Left kidney (tissue), 1 donor: ENCODE measurements at regions not wholly inside any gene's neighbourhood (a gene's known extent, or its start where the extent isn't known, plus 50 kb on each side); places are given as distances from the start of the nearest gene placed in this dataset.

Source experiments
- DNase-seq: peaks from one replicate; pipeline ENCODE4 v3.0.0-alpha.2; 2013

DNA sequence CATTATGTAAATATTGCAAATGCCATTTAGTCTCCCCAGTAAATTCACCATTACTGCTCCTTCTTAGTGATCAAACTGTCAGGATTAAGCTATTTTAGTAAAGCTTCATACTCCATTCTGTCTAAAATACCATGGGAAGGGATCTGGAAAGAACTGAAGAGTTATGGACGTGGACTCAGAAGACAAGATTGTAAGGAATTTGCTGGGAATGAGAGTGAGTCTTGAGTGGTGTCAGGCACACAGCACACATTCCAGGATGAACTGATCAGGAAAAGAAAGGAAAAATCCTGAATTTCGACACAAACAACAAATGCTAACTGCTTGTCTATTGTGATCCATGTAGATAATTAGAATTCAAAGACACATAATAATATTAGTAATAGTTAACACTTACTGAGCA, 311.0 kb downstream of the CENPC start:
- no peak for DNase-seq

DNA sequence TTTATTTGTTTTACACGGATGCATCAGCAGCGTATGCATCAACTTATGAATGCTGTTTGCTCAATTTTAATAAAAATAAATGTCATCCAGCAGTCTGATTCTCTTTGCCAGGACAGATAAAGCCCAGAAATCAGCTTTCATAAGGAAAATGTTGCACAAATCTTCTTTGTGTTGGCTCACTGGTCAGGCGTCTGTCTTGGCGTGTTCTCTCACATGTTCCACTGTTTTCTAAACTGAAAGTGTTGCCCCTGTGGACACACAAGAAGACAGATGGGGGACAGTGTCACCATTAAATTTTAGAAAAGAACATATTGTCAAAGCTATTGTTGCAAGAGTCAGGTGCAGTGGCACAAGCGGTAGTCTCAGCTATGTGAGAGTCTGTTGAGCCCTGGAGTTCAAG, 316.2 kb downstream of the CENPC start:
- no peak for DNase-seq

DNA sequence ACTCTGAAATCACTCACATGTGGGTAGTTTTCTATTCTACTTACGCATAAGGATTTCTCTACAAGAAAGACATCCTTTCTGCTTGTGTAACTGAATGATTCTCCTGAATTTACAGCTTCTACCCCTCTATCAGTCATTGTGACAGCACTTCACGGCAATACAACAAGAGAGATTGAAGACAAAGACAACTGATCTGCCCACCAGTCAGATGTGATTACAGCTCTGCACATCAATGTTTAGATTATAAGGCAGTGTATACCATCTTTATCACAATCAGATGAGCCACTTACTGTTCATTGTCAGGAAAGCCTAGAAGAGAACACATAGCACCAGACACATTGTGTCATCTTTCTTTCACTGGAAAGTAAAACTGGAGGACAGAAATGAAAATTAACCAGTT, 324.4 kb downstream of the CENPC start:
- no peak for DNase-seq

DNA sequence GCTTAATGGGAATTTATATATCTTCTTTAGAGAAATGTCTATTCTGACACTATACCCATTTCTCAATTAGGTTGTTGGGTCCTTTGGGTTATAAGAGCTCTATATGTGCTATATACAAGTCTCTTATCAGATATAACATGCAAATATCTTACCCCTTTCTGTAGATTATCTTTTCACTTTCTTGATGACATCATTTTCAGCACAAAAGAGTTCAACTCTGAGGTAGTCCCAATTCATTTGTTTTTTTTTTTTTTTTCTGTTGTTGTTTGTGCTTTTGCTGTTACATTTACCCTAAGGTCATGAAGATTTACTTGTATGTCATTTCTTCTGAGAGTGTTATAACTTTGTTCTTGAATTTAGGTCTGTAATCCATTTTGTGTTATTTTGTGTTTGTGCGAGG, 326.4 kb downstream of the CENPC start:
- no peak for DNase-seq

DNA sequence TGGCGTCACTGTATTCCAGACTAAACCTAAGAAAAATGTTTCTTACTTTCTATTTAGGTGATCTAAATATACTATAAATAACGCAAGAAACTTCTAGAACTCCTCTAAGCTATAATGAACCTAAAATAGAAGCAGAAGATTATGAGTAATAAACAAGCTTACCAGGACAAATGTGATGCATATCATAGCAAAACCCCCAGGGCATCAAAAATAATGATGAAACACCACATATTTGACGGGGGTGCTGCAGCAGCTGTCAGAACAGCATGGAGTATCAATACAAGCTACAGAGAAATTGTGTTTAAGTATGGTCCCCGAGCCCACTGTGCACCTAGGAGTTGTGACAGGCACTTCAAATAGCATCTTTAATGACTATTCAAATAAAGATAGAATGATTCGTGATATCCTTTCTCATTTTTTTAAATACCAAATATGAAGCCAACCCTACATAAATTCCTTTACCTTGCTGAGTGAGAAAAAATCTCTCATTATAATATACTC, 337.3 kb downstream of the CENPC start:
- DNase-seq: no peak

DNA sequence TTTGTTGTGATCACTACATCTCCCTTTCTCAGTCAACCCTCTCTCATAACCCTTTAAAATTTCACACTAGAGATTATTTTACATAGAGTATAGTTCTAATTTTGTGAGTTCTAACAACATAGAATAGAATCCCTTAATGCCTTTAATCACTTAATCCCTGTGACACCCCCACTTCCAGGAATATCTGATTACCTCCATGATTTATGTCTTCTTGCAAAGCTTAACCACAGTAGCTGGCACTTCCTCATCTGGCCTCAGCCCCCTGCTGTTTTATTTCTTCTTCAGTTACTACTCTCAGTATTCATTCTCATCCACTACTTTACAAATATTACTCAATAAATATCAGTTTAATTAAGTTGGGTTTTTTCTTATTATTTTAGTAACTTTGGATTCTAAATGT, 340.9 kb downstream of the CENPC start:
- peak; percentile 24 for DNase-seq

DNA sequence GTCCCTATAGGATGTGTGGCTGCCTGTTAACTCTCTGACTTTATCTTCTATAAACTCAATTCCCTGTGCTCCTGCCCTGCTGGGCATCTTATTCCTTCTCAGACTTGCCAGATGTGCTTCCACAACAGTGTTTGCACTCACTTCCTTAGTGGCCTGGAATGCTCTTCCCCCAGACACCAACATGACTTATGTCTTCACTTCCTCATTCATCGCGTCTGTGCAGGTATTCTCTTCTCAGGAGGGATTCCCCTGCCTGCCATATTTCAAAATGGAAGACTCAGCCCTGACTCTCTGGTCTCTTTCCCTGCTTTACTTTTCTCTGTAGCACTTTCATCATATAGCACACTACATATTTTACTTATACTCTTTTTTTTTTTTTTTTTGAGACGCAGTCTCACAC, 344.0 kb downstream of the CENPC start:
- no peak for DNase-seq

DNA sequence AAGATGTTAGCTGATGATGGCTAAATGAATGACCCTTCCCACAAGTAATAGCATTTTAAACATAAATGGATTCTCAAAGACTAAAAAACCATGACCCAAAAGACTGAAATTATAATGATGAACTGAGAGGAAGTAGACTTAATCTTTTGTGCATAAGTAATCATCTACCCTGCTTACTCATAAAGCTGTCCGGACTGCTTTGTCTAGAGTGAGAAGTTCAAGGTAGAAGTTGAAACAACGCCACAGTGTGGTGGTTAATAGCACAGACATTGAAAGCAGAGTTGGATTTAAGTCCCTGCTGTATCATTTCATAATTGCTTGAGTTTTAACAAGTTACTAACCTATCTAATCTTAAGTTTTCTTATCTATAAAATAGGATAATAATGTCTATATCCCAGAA, 346.6 kb downstream of the CENPC start:
- DNase-seq: peak; percentile 50

DNA sequence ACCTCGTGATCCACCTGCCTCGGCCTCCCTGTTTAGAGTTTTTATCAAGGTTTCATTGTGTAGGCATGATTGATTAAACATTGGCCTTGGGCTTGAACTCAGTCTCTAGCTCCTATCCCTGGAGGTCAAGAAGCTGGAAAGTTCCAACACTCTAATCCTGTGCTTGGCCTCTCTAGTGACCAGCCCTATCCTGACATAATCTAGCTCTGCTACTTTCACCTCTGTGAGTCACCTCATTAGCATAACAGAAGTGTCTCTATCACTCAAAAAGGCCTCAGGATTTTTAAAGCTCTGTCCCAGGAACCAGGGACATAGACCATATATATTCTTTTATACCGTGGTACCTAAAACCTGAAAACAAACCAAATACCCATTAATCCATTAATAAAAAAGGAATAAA, 377.5 kb downstream of the CENPC start:
- DNase-seq: no peak

DNA sequence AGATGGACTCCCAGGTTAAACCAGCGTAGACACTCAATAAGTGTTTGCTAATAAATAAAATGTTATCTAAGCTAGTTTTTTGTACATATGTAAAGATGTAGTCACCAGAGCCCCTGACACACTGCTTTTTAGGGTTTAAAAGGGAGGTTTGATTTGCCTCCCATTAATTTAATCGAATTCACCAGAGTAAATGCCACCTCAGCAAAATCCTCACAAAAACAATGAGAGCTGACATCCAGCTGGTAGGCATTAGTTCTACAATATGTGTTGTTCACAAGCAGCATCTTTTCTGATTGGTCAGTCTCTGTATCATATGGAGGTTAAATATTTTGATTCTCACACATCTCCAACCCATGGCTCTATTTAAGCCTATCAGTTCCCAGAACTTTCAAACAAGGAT, 382.6 kb downstream of the CENPC start:
- no peak for DNase-seq

DNA sequence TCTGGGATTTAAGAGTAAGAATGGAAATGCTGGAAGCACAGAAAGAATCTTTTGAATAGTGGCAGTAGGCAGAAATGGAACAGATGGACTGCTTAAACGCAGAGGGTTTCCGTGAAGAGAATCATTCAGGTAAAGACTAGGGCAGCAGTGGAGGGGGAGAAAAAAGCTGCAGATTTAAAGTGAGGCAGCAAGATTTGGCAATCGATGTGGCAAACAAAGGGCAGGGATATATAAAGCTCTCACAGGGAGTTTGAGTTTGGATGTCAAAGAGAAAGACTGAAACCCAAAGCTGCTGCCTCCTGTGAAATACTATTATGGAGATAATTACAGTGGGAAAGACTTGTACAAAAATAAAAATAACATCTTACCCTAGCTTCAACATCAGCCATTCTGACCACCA, 384.0 kb downstream of the CENPC start:
- DNase-seq: no peak

DNA sequence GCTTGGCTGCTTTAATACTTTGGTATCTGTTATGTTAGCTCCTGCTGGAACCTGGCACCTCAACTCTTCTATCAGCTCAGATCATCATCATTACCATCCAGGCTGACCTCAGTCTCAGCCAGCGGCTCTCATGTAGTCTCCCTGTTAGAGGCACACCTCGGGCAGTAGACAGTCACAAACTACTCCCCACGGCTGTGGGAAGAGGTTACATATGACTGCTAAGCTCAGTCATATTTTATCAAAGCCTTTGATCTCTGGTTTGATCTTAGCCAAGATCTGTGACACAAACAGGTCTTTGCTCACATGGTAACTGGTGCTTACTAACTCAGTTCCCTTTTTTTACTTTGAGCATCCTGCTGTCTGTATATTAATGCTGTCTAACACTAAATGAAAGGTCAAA, 384.9 kb downstream of the CENPC start:
- DNase-seq: no peak

DNA sequence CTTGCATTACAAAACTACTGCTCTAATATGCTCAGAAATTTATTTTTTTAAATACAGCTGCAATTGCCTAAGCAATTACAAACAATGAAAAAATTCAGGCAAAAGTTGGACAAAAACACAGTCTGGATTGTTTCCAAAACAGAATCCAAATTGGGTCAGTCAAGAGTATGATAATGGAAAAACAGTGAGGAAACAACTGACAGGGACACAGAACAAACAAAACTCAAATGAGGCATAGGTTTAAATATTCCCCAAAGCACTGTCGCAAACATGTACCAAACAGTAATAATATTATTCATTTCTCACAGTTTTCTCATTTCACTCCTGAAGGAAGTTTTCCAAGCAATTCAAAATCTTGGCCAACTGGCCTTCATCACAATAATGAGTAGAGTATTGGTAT, 386.6 kb downstream of the CENPC start:
- DNase-seq: no peak

DNA sequence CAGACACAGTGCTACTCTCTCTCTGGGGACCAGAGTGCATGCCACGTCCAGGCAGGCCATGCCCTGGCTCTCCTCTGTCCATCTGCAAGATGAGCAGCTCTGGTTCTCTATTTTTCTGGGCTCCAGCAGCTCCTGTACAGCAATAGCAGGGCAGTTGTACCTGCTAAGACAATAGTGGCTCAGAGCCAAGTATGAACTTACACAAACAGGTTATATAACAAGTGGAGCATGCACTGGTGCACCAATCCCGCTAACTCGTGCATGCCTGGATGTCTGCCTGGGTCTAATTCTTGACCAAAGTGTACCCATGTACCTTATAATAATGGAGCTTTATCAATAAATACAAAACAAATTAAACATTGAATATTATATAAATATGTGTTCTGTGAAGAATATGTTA, 392.3 kb downstream of the CENPC start:
- DNase-seq: no peak

DNA sequence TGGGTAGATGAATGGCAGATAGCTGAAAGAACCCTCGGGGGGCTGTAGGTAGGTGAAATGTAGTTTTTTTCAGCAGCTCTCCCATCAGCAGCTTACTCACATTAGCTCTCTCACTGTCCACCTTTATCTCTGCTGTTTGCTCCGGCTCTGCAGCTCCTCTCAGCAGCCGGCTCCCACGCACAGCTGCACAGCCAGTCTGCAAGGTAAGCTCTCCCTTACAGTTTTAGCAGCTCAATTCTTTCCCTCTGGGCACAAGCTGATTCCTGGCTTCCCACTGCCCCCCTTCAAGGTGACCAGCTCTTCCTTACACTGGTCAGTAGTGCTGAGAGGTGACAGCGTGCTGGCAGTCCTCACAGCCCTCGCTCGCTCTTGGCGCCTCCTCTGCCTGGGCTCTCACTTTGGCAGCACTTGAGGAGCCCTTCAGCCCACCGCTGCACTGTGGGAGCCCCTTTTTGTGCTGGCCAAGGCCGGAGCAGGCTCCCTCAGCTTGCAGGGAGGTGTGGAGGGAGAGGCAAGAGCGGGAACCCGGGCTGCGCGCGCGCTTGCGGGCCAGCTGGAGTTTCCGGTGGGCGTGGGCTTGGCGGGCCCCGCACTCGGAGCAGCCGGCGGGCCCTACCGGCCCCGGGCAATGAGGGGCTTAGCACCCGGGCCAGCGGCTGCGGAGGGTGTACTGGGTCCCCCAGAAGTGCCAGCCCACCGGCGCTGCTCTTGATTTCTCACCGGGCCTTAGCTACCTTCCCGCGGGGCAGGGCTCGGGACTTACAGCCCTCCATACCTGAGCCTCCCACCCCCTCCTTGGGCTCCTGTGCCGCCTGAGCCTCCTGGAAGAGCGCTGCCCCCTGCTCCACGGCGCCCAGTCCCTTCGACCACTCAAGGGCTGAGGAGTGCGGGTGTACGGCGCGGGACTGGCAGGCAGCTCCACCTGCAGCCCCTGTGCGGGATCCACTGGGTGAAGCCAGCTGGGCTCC, 393.6 kb downstream of the CENPC start:
- peak; percentile 41 for DNase-seq

DNA sequence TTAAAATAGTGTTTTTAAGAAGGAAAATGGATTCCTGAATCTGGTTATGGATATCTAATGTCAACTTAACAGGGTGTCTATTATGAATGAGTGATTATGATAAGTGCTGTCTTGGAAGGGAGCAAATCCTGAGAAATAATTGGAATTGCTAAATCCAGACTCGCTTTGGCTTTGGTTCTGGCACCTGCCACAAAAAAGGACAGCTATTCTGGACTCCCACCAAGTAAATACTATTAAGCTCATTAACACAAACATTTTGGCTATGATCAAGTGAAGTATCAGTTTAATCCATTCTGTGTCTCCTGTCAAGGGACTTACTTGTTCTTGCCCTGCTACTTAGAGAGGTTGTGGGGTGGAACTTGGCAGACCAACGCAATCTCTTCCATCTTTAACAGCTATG, 403.7 kb downstream of the CENPC start:
- no peak for DNase-seq

DNA sequence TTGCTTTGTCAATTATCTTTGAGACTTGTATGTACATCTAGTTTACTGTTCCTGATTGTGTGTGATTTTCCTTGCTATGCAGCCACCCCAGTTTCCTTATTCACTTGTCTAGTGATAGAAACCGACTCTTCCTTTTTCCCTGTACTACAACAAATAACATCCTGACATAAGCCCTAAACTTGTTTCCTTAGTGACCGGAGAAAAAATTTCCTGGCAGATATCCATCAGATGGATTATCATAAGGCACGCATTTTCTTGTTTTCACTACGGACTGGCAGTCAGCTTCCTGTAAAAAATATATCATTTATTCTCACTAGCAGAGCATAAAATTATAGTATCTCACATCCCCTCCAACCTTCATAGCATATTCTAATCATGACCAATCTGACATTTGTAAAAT, 410.7 kb downstream of the CENPC start:
- no peak for DNase-seq

DNA sequence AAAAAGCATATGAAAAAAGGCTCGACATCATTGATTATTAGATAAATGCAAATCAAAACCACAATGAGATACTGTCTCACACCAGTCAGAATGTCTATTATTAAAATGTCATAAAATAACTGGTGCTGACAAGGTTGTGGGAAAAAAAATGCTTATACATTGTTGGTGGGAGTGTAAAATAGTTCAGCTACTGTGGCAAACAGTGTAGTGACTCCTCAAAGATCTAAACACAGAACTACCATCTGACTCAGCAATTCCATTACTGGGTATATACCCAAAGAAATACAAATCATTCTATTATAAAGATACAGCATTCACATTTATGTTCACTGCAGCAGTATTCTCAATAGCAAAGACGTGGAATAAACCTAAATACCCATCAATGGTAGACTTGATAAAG, 412.1 kb downstream of the CENPC start:
- no peak for DNase-seq

DNA sequence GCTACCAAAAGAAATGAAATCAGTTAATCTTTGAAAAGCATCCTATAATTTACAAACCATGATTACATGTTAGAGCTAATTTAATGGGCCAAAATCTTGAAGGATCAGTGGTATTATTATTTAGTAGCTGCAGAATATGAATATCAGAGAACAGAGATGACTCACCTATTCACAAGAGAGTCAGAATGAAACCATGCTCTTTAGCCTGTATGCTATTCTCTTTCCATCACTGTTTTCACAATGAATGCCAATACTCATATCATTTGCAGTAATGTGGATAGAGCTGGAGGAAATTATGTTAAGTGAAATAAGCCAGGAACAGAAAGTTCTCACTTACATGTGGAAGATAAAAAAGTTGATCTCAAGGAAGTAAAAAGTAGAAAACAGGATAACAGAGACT, 414.1 kb downstream of the CENPC start:
- DNase-seq: no peak

DNA sequence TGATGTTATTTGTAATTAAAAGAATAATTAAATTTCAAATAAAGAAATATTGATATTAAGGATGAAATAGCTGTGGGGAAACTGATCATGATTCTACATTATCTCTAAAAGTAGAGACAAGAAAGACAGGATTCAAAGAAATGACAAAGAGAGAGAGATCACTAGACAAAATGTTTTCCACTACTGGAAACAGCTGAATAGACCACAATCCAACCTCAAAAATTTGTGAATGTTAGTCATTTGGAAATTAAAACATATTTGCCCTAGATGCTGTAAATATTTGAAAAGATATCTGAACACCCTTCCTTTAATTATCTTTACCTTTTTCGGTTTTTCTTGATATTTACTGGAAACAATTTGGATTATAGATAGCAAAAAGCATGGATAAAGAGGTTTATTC, 414.9 kb downstream of the CENPC start:
- DNase-seq: no peak

DNA sequence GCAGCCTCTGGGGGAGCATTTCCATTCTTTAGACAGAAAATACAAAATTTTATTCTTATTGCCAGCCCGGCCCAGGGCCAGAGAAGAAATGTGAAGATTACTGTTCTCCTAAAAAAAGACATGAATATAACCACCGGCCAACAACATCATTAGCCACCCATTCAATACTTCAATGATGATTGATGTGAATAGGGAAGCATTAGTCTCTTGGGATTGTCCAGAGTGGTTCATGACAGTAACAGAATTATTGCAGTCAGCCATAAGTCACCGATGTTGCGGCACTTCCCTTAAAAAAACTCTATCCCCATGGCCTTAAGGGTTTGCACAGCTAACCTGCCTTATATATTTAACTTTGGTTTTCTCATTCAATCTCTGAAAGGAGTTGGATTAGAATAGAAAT, 418.7 kb downstream of the CENPC start:
- no peak for DNase-seq

DNA sequence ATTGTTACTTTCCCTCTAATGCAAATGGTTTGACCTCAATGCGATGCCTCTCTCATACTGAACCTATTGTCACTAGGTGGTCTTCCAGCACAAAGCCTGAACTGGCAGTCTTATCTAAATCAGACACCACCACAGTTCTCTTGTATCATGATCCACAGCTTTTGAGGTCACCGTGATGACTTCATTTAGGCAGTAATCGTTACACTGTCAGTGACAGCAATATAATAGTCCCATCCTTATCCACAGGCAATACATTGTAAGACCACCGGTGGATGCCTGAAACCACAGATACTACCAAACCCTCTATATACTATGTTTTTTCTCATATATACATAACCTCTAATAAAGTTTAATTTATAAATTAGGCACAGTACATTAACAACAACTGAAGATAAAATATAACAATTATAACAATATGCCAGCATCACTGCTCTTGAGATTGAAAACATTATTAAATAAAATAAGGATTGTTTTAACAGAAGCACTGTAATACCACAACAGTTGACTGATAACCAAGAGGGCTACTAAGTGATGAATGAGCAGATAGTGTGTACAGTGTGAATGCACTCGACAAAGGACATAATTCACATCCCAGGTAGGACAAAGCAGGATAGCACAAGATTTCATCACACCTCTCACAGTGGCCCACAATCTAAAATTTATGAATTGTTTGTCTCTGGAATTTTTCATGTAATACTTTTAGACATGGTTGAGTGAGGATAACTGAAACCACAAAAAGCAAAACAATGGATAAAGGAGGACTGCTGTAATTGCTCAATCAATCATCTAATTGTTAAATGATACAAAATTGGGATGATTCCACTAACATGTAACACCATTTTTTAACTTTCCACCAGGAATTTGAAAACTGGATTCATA, 419.4 kb downstream of the CENPC start:
- no peak for DNase-seq

DNA sequence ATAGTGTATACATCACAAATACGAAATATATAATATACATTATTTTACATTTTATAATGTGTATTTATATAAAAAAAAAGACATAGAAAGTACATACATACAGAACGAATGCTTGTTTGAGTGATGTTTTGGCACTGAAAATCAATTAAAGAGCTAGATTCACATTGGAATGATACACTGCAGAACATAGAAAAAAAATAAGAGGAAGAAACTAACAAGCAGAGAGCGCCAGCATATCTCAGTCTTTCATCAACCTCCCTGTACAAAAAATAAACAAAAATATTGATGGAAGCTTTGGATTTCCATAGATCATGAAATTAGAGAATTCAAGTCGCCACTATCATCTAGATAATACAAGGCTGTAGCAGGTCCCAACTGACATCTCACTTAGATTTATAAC, 420.6 kb downstream of the CENPC start:
- no peak for DNase-seq
